Panc1 (cell line): ENCODE measurements at regions not wholly inside any gene's neighbourhood (a gene's known extent, or its start where the extent isn't known, plus 50 kb on each side); places are given as distances from the start of the nearest gene placed in this dataset.

ENCODE experiments used
- ATAC-seq: fragments of 200-7000 bp; cut with Tn5 transposase; 2 replicates; pipeline ENCODE4 v1.9.1; 2020; ENCODE audit warnings: mild to moderate bottlenecking, moderate library complexity
- BruUV-seq: library from RNA; stranded (reverse); fragments of 400-500 nt; replicated peaks from 2 replicates; lab custom pipeline; 2021; lab: Mats Ljungman, UMichigan
- CTCF ChIA-PET: fragments of 300-600 bp; sonication (Branson Sonifier 250); formaldehyde crosslinking; loops from one replicate; lab custom pipeline; 2022; ENCODE audit warnings: antibody characterized with exemption; lab: Charles Lee
- POLR2A ChIA-PET: fragments of 300-600 bp; sonication (Branson Sonifier 250); formaldehyde crosslinking; loops from one replicate; lab custom pipeline; 2022; ENCODE audit warnings: antibody characterized with exemption; lab: Charles Lee
- DNase-seq: peaks from one replicate; pipeline ENCODE4 v3.0.0-alpha.2; 2010; ENCODE audit warnings: low read depth, low spot score
- H3K27ac ChIP-seq: 2 replicates; pipeline ENCODE4 v1.5.1; 2011; ENCODE audit warnings: mild to moderate bottlenecking, low read length, inconsistent platforms
- H3K27me3 ChIP-seq: fragments of 200-500 bp; sonication (Bioruptor generic); 2 replicates; pipeline ENCODE4 v1.6.0; 2014; ENCODE audit warnings: low read length, inconsistent platforms; ENCODE audit not compliant: control insufficient read depth, insufficient read depth
- H3K36me3 ChIP-seq: fragments of 200-500 bp; sonication (Bioruptor generic); 2 replicates; pipeline ENCODE4 v1.5.1; 2014; ENCODE audit warnings: inconsistent platforms, mild to moderate bottlenecking, low read length, moderate library complexity; ENCODE audit not compliant: control insufficient read depth, insufficient read depth
- H3K4me1 ChIP-seq: 2 replicates; pipeline ENCODE4 v1.5.1; 2011; ENCODE audit warnings: inconsistent platforms, mild to moderate bottlenecking, low read length, moderate library complexity; ENCODE audit not compliant: control insufficient read depth, insufficient read depth
- H3K4me3 ChIP-seq, 2 experiments: 2 replicates each; pipeline ENCODE4 v1.5.1; 2011 to 2012; ENCODE audit warnings: low read depth in 2 of 2, low read length in 2 of 2, mild to moderate bottlenecking in 2 of 2, inconsistent platforms in 1 of 2, moderate library complexity in 1 of 2
- H3K9me3 ChIP-seq: fragments of 200-500 bp; sonication (Bioruptor generic); 2 replicates; pipeline ENCODE4 v1.5.1; 2014; ENCODE audit warnings: low read depth, mild to moderate bottlenecking, inconsistent platforms, low read length, moderate library complexity; ENCODE audit not compliant: control insufficient read depth, insufficient read depth
- POLR2AphosphoS5 ChIP-seq: IDR thresholded peaks from 2 replicates; pipeline ENCODE4 v1.6.1; 2012; ENCODE audit warnings: mild to moderate bottlenecking, low read depth, low read length, moderate library complexity
- SIN3A ChIP-seq: IDR thresholded peaks from 2 replicates; pipeline ENCODE4 v1.6.1; 2012; ENCODE audit warnings: low read depth, mild to moderate bottlenecking, low read length, moderate library complexity, borderline replicate concordance; ENCODE audit not compliant: insufficient read depth
- TCF7L2 ChIP-seq: IDR thresholded peaks from 2 replicates; pipeline ENCODE4 v1.6.1; 2011; ENCODE audit warnings: mild to moderate bottlenecking, low read depth, low read length, inconsistent platforms
- in situ Hi-C: cut with HindIII; loops from 2 replicates; pipeline ENCODE4 v1.10.0; 2016; ENCODE audit warnings: low sequenced_read_pairs, low pct_unique_long_range_greater_than_20kb
- intact Hi-C: fragments of 100-400 bp; cut with micrococcal nuclease; formaldehyde crosslinking; loops from one replicate; pipeline ENCODE4 v1.10.0; 2022; ENCODE audit not compliant: unreplicated experiment
- TF ChIP-seq, protein P1 (sequence below), 2 experiments: IDR thresholded peaks; 2 replicates each; pipeline ENCODE4 v1.6.1; 2011 to 2012; ENCODE audit warnings: low read depth in 2 of 2, control low read depth in 1 of 2, low read length in 1 of 2, mild to moderate bottlenecking in 1 of 2, moderate library complexity in 1 of 2; ENCODE audit not compliant: insufficient read depth in 1 of 2
- TF ChIP-seq, protein P2 (sequence below): fragments of 450-650 bp; IDR thresholded peaks from 2 replicates; pipeline ENCODE4 v1.5.1; 2017; ENCODE audit warnings: mild to moderate bottlenecking

DNA sequence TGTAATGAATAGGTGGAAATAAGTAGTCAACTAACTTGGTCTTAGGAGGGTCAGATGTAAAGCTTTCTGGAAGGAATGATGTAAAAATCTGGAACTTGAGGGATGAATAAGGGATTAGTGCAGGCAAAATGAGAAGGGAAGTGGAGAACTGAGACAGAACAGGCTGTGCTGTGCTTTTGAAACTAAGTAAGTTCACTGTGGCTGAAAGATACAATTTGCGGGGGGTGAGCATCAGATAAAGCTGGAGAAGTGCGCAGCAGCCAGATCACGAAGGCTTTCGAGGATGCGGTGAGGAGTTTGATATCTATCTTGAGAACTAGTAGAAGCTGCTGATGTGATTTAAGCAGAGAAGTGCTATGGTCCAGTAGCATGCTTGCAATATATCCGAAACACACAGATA, 247.8 kb downstream of the RNF144B start:
- Histone ChIP-seq H3K27ac (no peak overlapping the region), H3K36me3 (no peaks in the 10 kb centered on the region), H3K27me3 (no peaks in the 10 kb centered on the region; the same call in 1 of the 2 replicates), H3K4me3 (no peak overlapping the region), H3K9me3 (no peaks in the 10 kb centered on the region), H3K4me1 (no peaks in the 10 kb centered on the region)
- DNase-seq: no peak
- no peak for ATAC-seq
- ChIA-PET POLR2A (no interaction called here), CTCF (no interaction called here)
- TF ChIP-seq SIN3A (no peak), TCF7L2 (no peak), POLR2AphosphoS5 (no peak)
- TF ChIP-seq, protein P1, sequence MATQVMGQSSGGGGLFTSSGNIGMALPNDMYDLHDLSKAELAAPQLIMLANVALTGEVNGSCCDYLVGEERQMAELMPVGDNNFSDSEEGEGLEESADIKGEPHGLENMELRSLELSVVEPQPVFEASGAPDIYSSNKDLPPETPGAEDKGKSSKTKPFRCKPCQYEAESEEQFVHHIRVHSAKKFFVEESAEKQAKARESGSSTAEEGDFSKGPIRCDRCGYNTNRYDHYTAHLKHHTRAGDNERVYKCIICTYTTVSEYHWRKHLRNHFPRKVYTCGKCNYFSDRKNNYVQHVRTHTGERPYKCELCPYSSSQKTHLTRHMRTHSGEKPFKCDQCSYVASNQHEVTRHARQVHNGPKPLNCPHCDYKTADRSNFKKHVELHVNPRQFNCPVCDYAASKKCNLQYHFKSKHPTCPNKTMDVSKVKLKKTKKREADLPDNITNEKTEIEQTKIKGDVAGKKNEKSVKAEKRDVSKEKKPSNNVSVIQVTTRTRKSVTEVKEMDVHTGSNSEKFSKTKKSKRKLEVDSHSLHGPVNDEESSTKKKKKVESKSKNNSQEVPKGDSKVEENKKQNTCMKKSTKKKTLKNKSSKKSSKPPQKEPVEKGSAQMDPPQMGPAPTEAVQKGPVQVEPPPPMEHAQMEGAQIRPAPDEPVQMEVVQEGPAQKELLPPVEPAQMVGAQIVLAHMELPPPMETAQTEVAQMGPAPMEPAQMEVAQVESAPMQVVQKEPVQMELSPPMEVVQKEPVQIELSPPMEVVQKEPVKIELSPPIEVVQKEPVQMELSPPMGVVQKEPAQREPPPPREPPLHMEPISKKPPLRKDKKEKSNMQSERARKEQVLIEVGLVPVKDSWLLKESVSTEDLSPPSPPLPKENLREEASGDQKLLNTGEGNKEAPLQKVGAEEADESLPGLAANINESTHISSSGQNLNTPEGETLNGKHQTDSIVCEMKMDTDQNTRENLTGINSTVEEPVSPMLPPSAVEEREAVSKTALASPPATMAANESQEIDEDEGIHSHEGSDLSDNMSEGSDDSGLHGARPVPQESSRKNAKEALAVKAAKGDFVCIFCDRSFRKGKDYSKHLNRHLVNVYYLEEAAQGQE (IDR thresholded peaks at IDR 0.05; ENCODE audit: insufficient read depth in 1 of 2, low read depth in 2 of 2, low read length in 1 of 2): no peak
- TF ChIP-seq, protein P2, sequence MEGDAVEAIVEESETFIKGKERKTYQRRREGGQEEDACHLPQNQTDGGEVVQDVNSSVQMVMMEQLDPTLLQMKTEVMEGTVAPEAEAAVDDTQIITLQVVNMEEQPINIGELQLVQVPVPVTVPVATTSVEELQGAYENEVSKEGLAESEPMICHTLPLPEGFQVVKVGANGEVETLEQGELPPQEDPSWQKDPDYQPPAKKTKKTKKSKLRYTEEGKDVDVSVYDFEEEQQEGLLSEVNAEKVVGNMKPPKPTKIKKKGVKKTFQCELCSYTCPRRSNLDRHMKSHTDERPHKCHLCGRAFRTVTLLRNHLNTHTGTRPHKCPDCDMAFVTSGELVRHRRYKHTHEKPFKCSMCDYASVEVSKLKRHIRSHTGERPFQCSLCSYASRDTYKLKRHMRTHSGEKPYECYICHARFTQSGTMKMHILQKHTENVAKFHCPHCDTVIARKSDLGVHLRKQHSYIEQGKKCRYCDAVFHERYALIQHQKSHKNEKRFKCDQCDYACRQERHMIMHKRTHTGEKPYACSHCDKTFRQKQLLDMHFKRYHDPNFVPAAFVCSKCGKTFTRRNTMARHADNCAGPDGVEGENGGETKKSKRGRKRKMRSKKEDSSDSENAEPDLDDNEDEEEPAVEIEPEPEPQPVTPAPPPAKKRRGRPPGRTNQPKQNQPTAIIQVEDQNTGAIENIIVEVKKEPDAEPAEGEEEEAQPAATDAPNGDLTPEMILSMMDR: no peak
- BruUV-seq: no TSS peak
- intact Hi-C loops (no loop called here), in situ Hi-C loops (no loop called here)

DNA sequence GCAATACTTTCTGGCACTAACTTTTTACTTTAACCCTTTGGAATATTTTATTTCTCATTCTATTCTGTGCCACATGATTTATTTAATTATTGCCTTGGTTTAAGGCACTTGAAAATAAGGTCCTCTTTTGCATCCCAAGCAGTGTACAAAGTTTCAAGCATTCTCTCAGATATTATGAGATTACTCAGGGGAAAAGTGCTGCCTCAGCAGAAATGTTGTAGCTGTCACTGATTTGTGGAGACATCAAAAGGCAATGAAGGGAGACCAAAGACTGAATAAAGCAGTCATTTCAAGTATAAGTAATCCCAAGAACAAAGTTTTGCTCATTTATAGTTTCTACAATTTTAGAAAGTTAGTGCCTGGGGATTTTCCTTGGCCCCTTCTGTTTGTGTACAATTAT, 253.0 kb downstream of the RNF144B start:
- POLR2A ChIA-PET: no interaction called here
- H3K4me3 ChIP-seq: no peak overlapping the region
- in situ Hi-C loops: no loop called here
- no peak for TF ChIP-seq POLR2AphosphoS5
- TF ChIP-seq SIN3A: no peak
- TF ChIP-seq, protein P1 (IDR thresholded peaks at IDR 0.05; ENCODE audit: insufficient read depth in 1 of 2, low read depth in 2 of 2, low read length in 1 of 2): no peak
- no peak for TF ChIP-seq TCF7L2
- TF ChIP-seq, protein P2: no peak
- ATAC-seq: no peak
- H3K4me1 ChIP-seq: no peaks in the 10 kb centered on the region
- H3K36me3 ChIP-seq: no peaks in the 10 kb centered on the region
- H3K27ac ChIP-seq: no peak overlapping the region
- BruUV-seq: no TSS peak
- no peak for DNase-seq
- CTCF ChIA-PET: no interaction called here
- intact Hi-C loops: no loop called here
- H3K27me3 ChIP-seq: no peaks in the 10 kb centered on the region; the same call in 1 of the 2 replicates
- no peaks in the 10 kb centered on the region for H3K9me3 ChIP-seq
